WI38 (cell line): ENCODE measurements at regions not wholly inside any gene's neighbourhood (a gene's known extent, or its start where the extent isn't known, plus 50 kb on each side); places are given as distances from the start of the nearest gene placed in this dataset.

Experiments used
- H3K4me3 ChIP-seq: 2 replicates; pipeline ENCODE4 v1.5.1; 2011; ENCODE audit warnings: low read depth, mild to moderate bottlenecking, control low read depth, low read length
- CTCF ChIP-seq: IDR thresholded peaks from 2 replicates; pipeline ENCODE4 v1.5.1; 2012; ENCODE audit warnings: low read depth, mild to moderate bottlenecking, control low read depth, low read length

GRCh38 chr5:167992868-167993267 lies 298.6 kb upstream of the WWC1 start:
- TF ChIP-seq CTCF, result no peak

GRCh38 chr5:167993771-167994170 lies 297.7 kb upstream of the WWC1 start:
- no peak for TF ChIP-seq CTCF

More at GRCh38 chr5:167992868-167993267, 298.6 kb upstream of the WWC1 start:
- no peak overlapping the region for H3K4me3 ChIP-seq

GRCh38 chr5:167995844-167996425 lies 295.5 kb upstream of the WWC1 start:
- H3K4me3 ChIP-seq, result no peak overlapping the region
- TF ChIP-seq CTCF, result no peak

More at GRCh38 chr5:167993771-167994170, 297.7 kb upstream of the WWC1 start:
- H3K4me3 ChIP-seq, result no peak overlapping the region

- H3K4me3 ChIP-seq, result no peak overlapping the region
- TF ChIP-seq CTCF, result no peak
These were observed 293.2 kb upstream of the WWC1 start for GRCh38 chr5:167998148-167998767.

DNA sequence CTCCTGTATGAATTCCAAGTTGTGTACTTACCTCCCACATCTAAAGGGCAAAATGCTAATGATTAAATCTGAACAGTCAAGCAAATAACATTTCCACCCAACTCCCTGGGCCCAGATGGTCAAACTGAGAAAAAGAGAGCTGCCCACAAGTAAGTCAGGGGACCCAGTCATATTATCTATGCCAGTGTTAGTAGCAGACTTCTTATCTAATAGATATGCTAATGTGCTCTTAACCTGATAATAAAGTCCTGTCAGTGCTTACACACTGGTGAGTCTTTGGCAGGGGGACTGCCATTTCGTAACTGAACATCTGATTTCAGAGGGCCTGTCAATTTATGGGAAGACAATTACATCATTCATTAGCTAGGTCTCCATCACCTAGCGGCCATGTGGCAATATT lies 292.3 kb upstream of the WWC1 start:
- no peak overlapping the region for H3K4me3 ChIP-seq
- no peak for TF ChIP-seq CTCF

- TF ChIP-seq CTCF, result no peak
- no peak overlapping the region for H3K4me3 ChIP-seq
These were observed 290.1 kb upstream of the WWC1 start for GRCh38 chr5:168001318-168001717.

- no peak overlapping the region for H3K4me3 ChIP-seq
- TF ChIP-seq CTCF, result no peak
These were observed 289.3 kb upstream of the WWC1 start for GRCh38 chr5:168002116-168002515.
